ENCODE measurements at regions not wholly inside any gene's neighbourhood (a gene's known extent, or its start where the extent isn't known, plus 50 kb on each side); places are given as distances from the start of the nearest gene placed in this dataset.
"Not testable (repeated sequence)": the region's sequence is repeated elsewhere in the genome, so short reads cannot be mapped to it uniquely, and the experiment has no call there.

GRCh38 chr4:58359590-58359989, 1249.4 kb upstream of the IGFBP7 start:
- no peak for DNase-seq

- no peak for DNase-seq
Measured at GRCh38 chr4:58357947-58358346, 1247.8 kb upstream of the IGFBP7 start.

- no peak for DNase-seq
Measured at GRCh38 chr4:58325070-58325469, 1214.9 kb upstream of the IGFBP7 start.

GRCh38 chr4:58313444-58313843, 1203.3 kb upstream of the IGFBP7 start:
- no peak for DNase-seq

- no peak for DNase-seq
Measured at GRCh38 chr4:58303456-58303855, 1193.3 kb upstream of the IGFBP7 start.

- DNase-seq, result no peak
Measured at GRCh38 chr4:58301376-58301999, 1191.3 kb upstream of the IGFBP7 start.

GRCh38 chr4:58286335-58286734, 1176.2 kb upstream of the IGFBP7 start:
- no peak for DNase-seq

GRCh38 chr4:58280928-58281327, 1170.7 kb upstream of the IGFBP7 start:
- DNase-seq, result not testable (repeated sequence)

GRCh38 chr4:58275856-58276255, 1165.7 kb upstream of the IGFBP7 start:
- no peak for DNase-seq

GRCh38 chr4:58274553-58274952, 1164.4 kb upstream of the IGFBP7 start:
- DNase-seq, result no peak

GRCh38 chr4:58272311-58272710, 1162.1 kb upstream of the IGFBP7 start:
- DNase-seq, result no peak

GRCh38 chr4:58265734-58266133, 1155.5 kb upstream of the IGFBP7 start:
- DNase-seq, result no peak

- DNase-seq, result no peak
Measured at GRCh38 chr4:58261526-58261925, 1151.3 kb upstream of the IGFBP7 start.

GRCh38 chr4:58254291-58254690, 1144.1 kb upstream of the IGFBP7 start:
- no peak for DNase-seq

- DNase-seq, result no peak
Measured at GRCh38 chr4:58252656-58253055, 1142.5 kb upstream of the IGFBP7 start.

GRCh38 chr4:58247792-58248191, 1137.6 kb upstream of the IGFBP7 start:
- DNase-seq, result no peak

GRCh38 chr4:58225460-58225859, 1115.3 kb upstream of the IGFBP7 start:
- no peak for DNase-seq

GRCh38 chr4:58219179-58219578, 1109.0 kb upstream of the IGFBP7 start:
- no peak for DNase-seq

GRCh38 chr4:58216461-58216860, 1106.3 kb upstream of the IGFBP7 start:
- DNase-seq, result no peak

- no peak for DNase-seq
Measured at GRCh38 chr4:58214376-58214775, 1104.2 kb upstream of the IGFBP7 start.

GRCh38 chr4:58209551-58209950, 1099.4 kb upstream of the IGFBP7 start:
- no peak for DNase-seq

- no peak for DNase-seq
Measured at GRCh38 chr4:58209001-58209400, 1098.8 kb upstream of the IGFBP7 start.

GRCh38 chr4:58205446-58206235, 1095.5 kb upstream of the IGFBP7 start:
- no peak for DNase-seq

- DNase-seq, result no peak
Measured at GRCh38 chr4:58192217-58192616, 1082.0 kb upstream of the IGFBP7 start.

- no peak for DNase-seq
Measured at GRCh38 chr4:58191109-58191508, 1080.9 kb upstream of the IGFBP7 start.

Data from retina (tissue), 1 donor.